ENCODE measurements at regions not wholly inside any gene's neighbourhood (a gene's known extent, or its start where the extent isn't known, plus 50 kb on each side); places are given as distances from the start of the nearest gene placed in this dataset.

- TF ChIP-seq CTCF (IDR thresholded peaks at IDR 0.05; ENCODE audit: extremely low read depth, insufficient read depth, missing control alignments): no peak
- in situ Hi-C loops (cut with MboI; ENCODE audit: low pct_unique_long_range_greater_than_20kb, low sequenced_read_pairs, unreplicated experiment): no loop called here
- DNase-seq (ENCODE audit: low spot score): no peak
These were observed 544.3 kb downstream of the TCERG1L start for GRCh38 chr10:130767116-130767730.

DNA sequence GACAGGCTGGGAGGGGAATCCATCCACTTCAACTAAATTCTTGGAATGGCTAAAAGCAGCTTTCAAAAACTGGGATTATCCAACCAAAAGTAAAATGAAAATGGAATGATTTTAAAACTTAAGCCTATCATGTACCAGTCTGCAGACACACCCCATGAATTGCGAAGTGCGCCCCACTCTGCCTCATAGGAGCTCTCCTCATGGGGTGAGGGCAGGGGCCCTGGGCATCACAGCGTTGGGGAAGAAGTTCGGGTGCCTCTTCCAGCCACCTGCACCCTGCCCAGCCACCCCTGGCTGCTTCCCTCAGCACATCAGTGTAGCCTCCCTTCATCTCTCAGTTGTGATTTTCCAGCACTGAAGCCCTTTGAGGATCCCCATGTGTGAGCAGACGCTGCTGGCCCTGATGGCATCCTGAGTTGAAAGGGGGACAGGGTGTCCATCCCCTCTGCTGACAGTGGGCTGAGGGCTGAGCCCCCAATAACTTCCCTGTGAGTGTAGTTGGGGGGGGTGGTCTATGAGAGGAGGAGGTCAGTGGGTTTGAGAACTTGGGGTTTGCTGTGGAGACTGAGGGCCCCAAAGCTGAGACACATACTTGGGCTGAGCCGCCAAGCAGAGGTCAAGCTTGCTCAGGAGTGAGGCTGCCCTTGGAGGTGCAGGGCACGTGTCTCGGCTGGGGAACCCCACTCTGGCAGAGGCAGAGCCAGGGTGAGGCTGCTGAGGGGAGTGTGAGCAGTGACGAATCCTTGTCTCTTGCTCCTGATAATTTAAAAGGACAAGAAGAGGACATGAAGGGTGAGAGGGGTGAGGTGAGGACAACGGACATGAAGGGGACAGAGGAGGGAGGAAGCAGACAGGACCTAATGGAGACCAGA, 542.1 kb downstream of the TCERG1L start:
- no peak for DNase-seq (ENCODE audit: low spot score)
- TF ChIP-seq CTCF (IDR thresholded peaks at IDR 0.05; ENCODE audit: extremely low read depth, insufficient read depth, missing control alignments): no peak
- in situ Hi-C loops (cut with MboI; ENCODE audit: low pct_unique_long_range_greater_than_20kb, low sequenced_read_pairs, unreplicated experiment): no loop called here

- no peak for DNase-seq (ENCODE audit: low spot score)
- no peak for TF ChIP-seq CTCF (IDR thresholded peaks at IDR 0.05; ENCODE audit: extremely low read depth, insufficient read depth, missing control alignments)
- in situ Hi-C loops (cut with MboI; ENCODE audit: low pct_unique_long_range_greater_than_20kb, low sequenced_read_pairs, unreplicated experiment): no loop called here
These were observed 541.4 kb downstream of the TCERG1L start for GRCh38 chr10:130770018-130770630.

- no peak for DNase-seq (ENCODE audit: low spot score)
- in situ Hi-C loops (cut with MboI; ENCODE audit: low pct_unique_long_range_greater_than_20kb, low sequenced_read_pairs, unreplicated experiment): no loop called here
- TF ChIP-seq CTCF (IDR thresholded peaks at IDR 0.05; ENCODE audit: extremely low read depth, insufficient read depth, missing control alignments): no peak
These were observed 540.0 kb downstream of the TCERG1L start for GRCh38 chr10:130771491-130771946.

DNA sequence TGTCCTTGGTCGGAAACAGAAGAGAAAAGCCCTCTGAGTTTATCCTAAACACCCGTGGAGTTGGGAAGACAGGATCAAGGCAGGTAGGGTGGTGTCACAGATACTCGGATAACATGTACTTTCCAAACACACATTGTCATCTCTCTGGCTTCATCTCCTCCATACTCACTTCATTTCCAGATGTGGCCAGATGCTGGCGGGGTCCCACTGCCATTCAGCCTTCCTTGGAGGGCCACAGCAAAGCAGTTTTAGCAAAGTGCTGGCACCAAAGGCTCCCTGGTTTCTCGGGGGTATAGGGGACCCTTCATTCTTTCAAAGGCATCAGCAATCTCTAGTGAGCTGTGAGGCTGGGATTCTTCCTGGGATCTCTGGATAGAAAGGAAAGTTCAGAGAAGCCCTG, 539.5 kb downstream of the TCERG1L start:
- no peak for DNase-seq (ENCODE audit: low spot score)
- TF ChIP-seq CTCF (IDR thresholded peaks at IDR 0.05; ENCODE audit: extremely low read depth, insufficient read depth, missing control alignments): no peak
- in situ Hi-C loops (cut with MboI; ENCODE audit: low pct_unique_long_range_greater_than_20kb, low sequenced_read_pairs, unreplicated experiment): no loop called here

- in situ Hi-C loops (cut with MboI; ENCODE audit: low pct_unique_long_range_greater_than_20kb, low sequenced_read_pairs, unreplicated experiment): no loop called here
- no peak for DNase-seq (ENCODE audit: low spot score)
- TF ChIP-seq CTCF (IDR thresholded peaks at IDR 0.05; ENCODE audit: extremely low read depth, insufficient read depth, missing control alignments): no peak
These were observed 538.8 kb downstream of the TCERG1L start for GRCh38 chr10:130772676-130773075.
